ENCODE measurements at regions not wholly inside any gene's neighbourhood (a gene's known extent, or its start where the extent isn't known, plus 50 kb on each side); places are given as distances from the start of the nearest gene placed in this dataset.

GRCh38 chr2:230619491-230619890, 93.2 kb upstream of the CAB39 start:
- no peak for TF ChIP-seq CTCF (IDR thresholded peaks at IDR 0.05)
- no peak for TF ChIP-seq POLR2A (IDR thresholded peaks at IDR 0.05)

Measured in heart left ventricle (tissue), 13 donors.